ENCODE measurements at regions not wholly inside any gene's neighbourhood (a gene's known extent, or its start where the extent isn't known, plus 50 kb on each side); places are given as distances from the start of the nearest gene placed in this dataset.

GRCh38 chr5:125002727-125003598, 256.5 kb upstream of the ZNF608 start:
- H3K4me3 ChIP-seq (ENCODE audit: low read length), result no peak overlapping the region
- no peak for DNase-seq (ENCODE audit: low read depth)
- no peak for TF ChIP-seq CTCF (conservative IDR thresholded peaks at IDR 0.05; ENCODE audit: low read length)

GRCh38 chr5:125004009-125004408, 257.6 kb upstream of the ZNF608 start:
- DNase-seq (ENCODE audit: low read depth), result no peak
- no peak overlapping the region for H3K4me3 ChIP-seq (ENCODE audit: low read length)
- TF ChIP-seq CTCF (conservative IDR thresholded peaks at IDR 0.05; ENCODE audit: low read length), result no peak

GRCh38 chr5:125005266-125005665, 258.8 kb upstream of the ZNF608 start:
- H3K4me3 ChIP-seq (ENCODE audit: low read length), result no peak overlapping the region
- TF ChIP-seq CTCF (conservative IDR thresholded peaks at IDR 0.05; ENCODE audit: low read length), result no peak
- DNase-seq (ENCODE audit: low read depth), result no peak

GRCh38 chr5:125006011-125006685, 259.7 kb upstream of the ZNF608 start:
- H3K4me3 ChIP-seq (ENCODE audit: low read length), result no peak overlapping the region
- TF ChIP-seq CTCF (conservative IDR thresholded peaks at IDR 0.05; ENCODE audit: low read length), result no peak
- no peak for DNase-seq (ENCODE audit: low read depth)

- TF ChIP-seq CTCF (conservative IDR thresholded peaks at IDR 0.05; ENCODE audit: low read length), result no peak
- no peak for DNase-seq (ENCODE audit: low read depth)
- H3K4me3 ChIP-seq (ENCODE audit: low read length), result no peak overlapping the region
Measured at GRCh38 chr5:125010356-125010755, 263.9 kb upstream of the ZNF608 start.

- H3K4me3 ChIP-seq (ENCODE audit: low read length), result no peak overlapping the region
- no peak for DNase-seq (ENCODE audit: low read depth)
- TF ChIP-seq CTCF (conservative IDR thresholded peaks at IDR 0.05; ENCODE audit: low read length), result no peak
Measured at GRCh38 chr5:125011014-125011413, 264.6 kb upstream of the ZNF608 start.

GRCh38 chr5:125011419-125011818, 265.0 kb upstream of the ZNF608 start:
- no peak for TF ChIP-seq CTCF (conservative IDR thresholded peaks at IDR 0.05; ENCODE audit: low read length)
- DNase-seq (ENCODE audit: low read depth), result no peak
- no peak overlapping the region for H3K4me3 ChIP-seq (ENCODE audit: low read length)
